ENCODE measurements at regions not wholly inside any gene's neighbourhood (a gene's known extent, or its start where the extent isn't known, plus 50 kb on each side); places are given as distances from the start of the nearest gene placed in this dataset.

DNA sequence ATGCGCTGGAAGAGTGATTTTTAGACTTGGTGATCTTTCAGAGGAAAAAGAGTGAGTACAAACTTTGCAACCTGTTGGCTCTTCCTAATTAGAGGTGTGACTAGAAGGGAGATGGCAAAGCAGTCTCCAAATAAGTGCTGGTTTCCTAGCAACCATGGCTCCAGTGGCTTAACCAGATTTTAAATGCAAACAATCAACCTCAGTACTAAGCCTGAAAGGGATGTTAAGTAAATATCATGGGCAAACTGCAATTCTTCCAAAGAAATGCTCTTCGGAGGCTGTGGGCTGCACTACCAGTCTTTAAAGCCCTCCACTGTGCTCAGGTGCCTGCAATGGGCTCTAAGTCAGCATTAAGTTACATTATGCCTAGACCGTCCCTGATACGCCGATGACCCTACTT, 678.1 kb upstream of the CCDC54 start:
- TF ChIP-seq, protein P1, sequence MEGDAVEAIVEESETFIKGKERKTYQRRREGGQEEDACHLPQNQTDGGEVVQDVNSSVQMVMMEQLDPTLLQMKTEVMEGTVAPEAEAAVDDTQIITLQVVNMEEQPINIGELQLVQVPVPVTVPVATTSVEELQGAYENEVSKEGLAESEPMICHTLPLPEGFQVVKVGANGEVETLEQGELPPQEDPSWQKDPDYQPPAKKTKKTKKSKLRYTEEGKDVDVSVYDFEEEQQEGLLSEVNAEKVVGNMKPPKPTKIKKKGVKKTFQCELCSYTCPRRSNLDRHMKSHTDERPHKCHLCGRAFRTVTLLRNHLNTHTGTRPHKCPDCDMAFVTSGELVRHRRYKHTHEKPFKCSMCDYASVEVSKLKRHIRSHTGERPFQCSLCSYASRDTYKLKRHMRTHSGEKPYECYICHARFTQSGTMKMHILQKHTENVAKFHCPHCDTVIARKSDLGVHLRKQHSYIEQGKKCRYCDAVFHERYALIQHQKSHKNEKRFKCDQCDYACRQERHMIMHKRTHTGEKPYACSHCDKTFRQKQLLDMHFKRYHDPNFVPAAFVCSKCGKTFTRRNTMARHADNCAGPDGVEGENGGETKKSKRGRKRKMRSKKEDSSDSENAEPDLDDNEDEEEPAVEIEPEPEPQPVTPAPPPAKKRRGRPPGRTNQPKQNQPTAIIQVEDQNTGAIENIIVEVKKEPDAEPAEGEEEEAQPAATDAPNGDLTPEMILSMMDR (IDR thresholded peaks at IDR 0.05; ENCODE audit: extremely low read depth, missing control alignments), result no peak
- no peak for DNase-seq (ENCODE audit: low spot score)

DNA sequence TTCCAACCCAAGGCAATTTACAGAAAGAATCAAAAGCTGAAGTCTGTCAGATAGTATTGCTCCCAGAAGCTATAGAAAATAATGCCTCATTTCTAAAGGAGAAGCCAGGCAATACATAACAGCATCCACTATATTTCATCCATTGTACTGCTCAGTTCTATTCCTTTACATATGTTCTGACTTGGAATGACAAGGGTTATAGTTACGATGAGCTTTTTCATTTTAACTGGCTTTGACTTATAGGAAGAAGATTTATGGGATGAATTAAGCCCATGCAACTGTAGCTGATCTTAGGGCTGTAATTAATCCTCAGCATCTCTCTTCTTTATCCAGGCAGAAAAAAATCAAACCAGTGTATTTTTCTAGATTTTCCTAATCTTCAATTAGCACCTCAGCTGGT, 676.3 kb upstream of the CCDC54 start:
- no peak for DNase-seq (ENCODE audit: low spot score)
- TF ChIP-seq, protein P1 (IDR thresholded peaks at IDR 0.05; ENCODE audit: extremely low read depth, missing control alignments), result no peak

DNA sequence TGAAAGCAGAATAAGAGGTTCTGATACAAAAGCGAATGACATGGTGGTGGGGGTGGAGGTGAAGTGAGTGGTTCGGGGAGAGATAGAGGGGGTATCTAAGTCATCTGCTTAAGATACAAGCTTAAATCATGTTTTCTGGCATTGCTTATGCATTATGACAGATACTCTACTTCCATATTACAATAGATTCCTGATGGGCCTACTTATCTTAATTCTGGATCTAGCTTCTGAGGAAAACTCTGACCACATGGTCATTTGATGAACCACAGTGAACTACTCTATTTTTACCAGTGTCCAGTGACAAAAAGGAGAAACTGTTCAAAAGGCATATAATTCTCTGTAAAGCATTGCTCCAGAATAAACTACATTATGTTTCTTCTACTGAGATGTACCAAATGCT, 673.7 kb upstream of the CCDC54 start:
- no peak for DNase-seq (ENCODE audit: low spot score)
- TF ChIP-seq, protein P1 (IDR thresholded peaks at IDR 0.05; ENCODE audit: extremely low read depth, missing control alignments), result no peak

DNA sequence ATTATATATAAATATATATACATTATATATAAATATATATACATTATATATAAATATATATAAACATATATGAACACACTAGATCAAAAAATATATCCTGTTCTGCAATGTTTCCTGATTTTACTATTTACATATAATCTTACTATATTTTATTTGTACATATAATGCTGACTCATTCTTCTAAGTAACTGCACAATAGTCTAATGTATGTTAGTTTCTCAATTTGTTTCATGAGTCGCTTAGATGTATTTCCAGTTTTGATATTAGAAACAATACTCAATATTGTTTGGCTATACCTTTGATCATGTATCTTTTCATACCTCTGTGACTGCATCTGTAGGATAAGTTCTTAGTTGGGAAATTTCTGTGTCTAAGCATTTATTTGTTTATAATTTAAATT, 669.9 kb upstream of the CCDC54 start:
- TF ChIP-seq, protein P1 (IDR thresholded peaks at IDR 0.05; ENCODE audit: extremely low read depth, missing control alignments), result no peak
- DNase-seq (ENCODE audit: low spot score), result no peak

DNA sequence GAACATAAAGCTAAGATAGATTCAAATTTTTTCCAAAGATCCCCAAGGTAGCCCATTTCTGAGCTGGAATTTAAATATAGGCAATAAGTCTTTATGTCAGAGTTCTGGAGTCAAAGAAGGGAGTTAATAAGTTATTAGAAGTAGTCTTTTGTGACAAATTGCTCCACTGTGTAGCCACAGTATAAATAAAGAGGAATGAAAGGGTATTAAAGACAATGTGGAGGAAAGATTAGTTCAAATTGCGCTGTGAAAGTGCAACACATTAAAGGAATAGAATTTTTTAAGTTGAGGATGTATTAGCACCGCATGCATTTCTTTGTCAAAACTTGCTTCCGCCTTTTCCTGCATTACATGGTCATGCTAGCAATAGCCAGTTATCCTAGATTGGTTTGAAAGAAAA, 666.6 kb upstream of the CCDC54 start:
- DNase-seq (ENCODE audit: low spot score), result no peak
- TF ChIP-seq, protein P1 (IDR thresholded peaks at IDR 0.05; ENCODE audit: extremely low read depth, missing control alignments), result no peak

DNA sequence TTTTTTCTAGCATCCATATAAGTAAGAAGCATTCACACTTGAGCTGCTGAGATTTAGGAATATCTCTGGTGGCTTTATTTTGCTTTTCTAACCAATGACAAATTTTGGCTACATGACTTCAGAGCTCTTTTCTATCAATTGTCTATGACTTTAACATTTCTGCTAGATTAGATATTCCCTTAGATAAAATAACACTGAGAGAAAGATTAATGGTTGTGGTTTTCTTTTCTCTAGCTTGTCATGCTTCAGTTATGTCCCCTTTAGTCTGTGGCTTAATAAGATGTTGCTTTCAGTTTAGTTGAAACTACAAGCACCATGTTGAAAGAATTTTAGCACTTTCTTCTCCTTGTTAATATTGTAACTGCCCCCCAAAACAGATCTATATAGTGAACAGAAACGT, 665.6 kb upstream of the CCDC54 start:
- DNase-seq (ENCODE audit: low spot score), result no peak

DNA sequence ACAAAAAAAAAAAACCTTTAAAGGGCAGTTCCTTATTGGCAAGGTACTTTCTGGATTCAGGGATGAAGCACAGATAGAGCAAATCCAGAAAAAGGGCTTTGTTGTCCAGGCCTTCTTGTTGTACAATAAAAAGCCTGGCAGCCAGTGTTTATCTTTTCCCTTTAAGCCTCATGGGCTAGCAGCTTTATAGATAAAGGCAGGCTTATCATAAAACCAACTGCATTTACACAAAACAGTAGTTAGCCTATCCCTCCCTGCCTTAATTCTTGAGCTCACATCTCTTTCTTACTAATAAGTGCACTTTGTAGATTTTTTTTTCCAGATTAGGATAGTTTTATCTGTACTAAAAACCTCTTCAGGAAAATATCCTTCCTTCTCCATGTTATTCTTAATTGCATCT, 662.8 kb upstream of the CCDC54 start:
- DNase-seq (ENCODE audit: low spot score), result no peak
- TF ChIP-seq, protein P1 (IDR thresholded peaks at IDR 0.05; ENCODE audit: extremely low read depth, missing control alignments), result no peak

More for the DNA sequence above, 665.6 kb upstream of the CCDC54 start:
- TF ChIP-seq, protein P1 (IDR thresholded peaks at IDR 0.05; ENCODE audit: extremely low read depth, missing control alignments), result no peak

Measured in GM20000 (cell line).